Neural cell (in vitro differentiated cells): ENCODE measurements at regions not wholly inside any gene's neighbourhood (a gene's known extent, or its start where the extent isn't known, plus 50 kb on each side); places are given as distances from the start of the nearest gene placed in this dataset.
"Not testable (repeated sequence)": the region's sequence is repeated elsewhere in the genome, so short reads cannot be mapped to it uniquely, and the experiment has no call there.

ENCODE experiments used
- POLR2AphosphoS5 ChIP-seq: IDR thresholded peaks from 2 replicates; pipeline ENCODE4 v1.6.1; 2012
- TAF1 ChIP-seq: IDR thresholded peaks from 2 replicates; pipeline ENCODE4 v1.6.1; 2012; ENCODE audit warnings: low read depth

DNA sequence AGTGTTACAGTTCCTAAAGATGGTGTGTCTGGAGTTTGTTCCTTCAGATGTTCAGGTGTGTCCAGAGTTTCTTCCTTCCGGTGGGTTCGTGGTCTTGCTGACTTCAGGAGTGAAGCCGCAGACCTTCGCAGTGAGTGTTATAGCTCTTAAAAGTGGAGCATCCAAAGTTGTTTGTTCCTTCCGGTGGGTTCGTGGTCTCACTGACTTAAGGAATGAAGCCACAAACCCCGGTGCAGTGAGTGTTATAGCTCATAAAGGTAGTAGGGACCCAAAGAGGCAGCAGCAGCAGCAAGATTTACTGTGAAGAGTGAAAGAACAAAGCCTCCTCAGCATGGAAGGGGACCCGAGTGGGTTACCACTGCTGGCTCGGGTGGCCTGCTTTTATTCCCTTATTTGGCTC lies 90.6 kb upstream of the CST7 start:
- not testable (repeated sequence) for TF ChIP-seq TAF1, POLR2AphosphoS5
